Nephron progenitor cell (in vitro differentiated cells): ENCODE measurements at regions not wholly inside any gene's neighbourhood (a gene's known extent, or its start where the extent isn't known, plus 50 kb on each side); places are given as distances from the start of the nearest gene placed in this dataset.

ENCODE experiments used
- DNase-seq: peaks from one replicate; pipeline ENCODE4 v3.0.0; 2021
- H3K27ac Mint-ChIP-seq: 2 replicates; pipeline ENCODE4 v1.8.0; 2021; ENCODE audit warnings: mild to moderate bottlenecking, moderate library complexity, mixed read lengths
- H3K27me3 Mint-ChIP-seq: 2 replicates; pipeline ENCODE4 v1.8.0; 2021; ENCODE audit warnings: mild to moderate bottlenecking, low read depth, mixed read lengths; ENCODE audit not compliant: poor library complexity
- H3K36me3 Mint-ChIP-seq: 2 replicates; pipeline ENCODE4 v1.8.0; 2021; ENCODE audit warnings: low read depth, mixed read lengths
- H3K4me1 Mint-ChIP-seq: 2 replicates; pipeline ENCODE4 v1.8.0; 2021; ENCODE audit warnings: mixed read lengths
- H3K4me3 Mint-ChIP-seq: 2 replicates; pipeline ENCODE4 v1.8.0; 2021; ENCODE audit warnings: mild to moderate bottlenecking, moderate library complexity, mixed read lengths
- H3K9me3 Mint-ChIP-seq: 2 replicates; pipeline ENCODE4 v1.8.0; 2021; ENCODE audit warnings: mild to moderate bottlenecking, moderate library complexity, mixed read lengths
- TF ChIP-seq, protein P1 (sequence below): fragments of 200-600 bp; sonication (generic); IDR thresholded peaks from 2 replicates; pipeline ENCODE4 v1.5.0; 2021; ENCODE audit warnings: antibody characterized with exemption

DNA sequence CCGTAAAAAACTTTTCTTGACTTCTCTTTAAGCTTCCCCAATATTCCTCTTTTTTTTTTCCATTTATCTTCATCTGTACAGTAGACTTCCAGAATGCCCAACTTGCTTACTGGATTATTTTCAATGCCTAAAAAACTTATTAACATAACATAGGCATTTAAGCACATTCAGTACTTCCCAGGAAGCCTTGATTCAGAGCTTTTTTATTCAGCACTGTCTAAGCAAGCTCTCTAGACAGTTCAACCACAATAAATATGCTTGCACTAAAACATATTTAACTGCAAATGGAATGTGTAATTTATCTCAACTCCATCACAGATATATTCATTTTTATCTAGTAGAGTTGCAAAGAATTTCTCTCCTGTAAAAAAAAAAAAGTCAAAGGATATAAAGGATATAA, 997.8 kb downstream of the ARAP2 start:
- no peaks in the 10 kb centered on the region for H3K9me3 Mint-ChIP-seq
- H3K4me1 Mint-ChIP-seq = no peaks in the 10 kb centered on the region
- H3K27me3 Mint-ChIP-seq = no peaks in the 10 kb centered on the region
- H3K36me3 Mint-ChIP-seq = no peaks in the 10 kb centered on the region
- H3K4me3 Mint-ChIP-seq = no peak overlapping the region
- no peak for DNase-seq
- TF ChIP-seq, protein P1, sequence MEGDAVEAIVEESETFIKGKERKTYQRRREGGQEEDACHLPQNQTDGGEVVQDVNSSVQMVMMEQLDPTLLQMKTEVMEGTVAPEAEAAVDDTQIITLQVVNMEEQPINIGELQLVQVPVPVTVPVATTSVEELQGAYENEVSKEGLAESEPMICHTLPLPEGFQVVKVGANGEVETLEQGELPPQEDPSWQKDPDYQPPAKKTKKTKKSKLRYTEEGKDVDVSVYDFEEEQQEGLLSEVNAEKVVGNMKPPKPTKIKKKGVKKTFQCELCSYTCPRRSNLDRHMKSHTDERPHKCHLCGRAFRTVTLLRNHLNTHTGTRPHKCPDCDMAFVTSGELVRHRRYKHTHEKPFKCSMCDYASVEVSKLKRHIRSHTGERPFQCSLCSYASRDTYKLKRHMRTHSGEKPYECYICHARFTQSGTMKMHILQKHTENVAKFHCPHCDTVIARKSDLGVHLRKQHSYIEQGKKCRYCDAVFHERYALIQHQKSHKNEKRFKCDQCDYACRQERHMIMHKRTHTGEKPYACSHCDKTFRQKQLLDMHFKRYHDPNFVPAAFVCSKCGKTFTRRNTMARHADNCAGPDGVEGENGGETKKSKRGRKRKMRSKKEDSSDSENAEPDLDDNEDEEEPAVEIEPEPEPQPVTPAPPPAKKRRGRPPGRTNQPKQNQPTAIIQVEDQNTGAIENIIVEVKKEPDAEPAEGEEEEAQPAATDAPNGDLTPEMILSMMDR = no peak
- no peak overlapping the region for H3K27ac Mint-ChIP-seq

DNA sequence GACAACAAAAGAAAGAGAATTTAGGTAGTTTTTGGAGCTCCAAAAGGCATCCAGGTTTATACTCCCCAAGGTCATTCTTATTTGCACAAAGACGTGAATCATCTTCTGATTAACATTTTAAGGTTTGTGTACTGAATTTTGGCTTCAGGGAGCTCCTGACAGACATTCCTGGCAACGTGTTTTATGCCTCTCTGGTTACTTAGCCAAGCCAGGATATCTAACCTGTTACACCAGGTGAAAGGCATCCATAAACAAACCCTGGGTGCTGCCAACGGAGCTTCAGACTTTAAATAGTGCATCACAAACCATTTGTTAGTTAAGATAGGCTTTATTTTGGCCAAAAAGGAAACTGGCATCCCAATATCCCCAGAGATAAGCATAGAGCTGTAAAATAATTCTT, 997.3 kb downstream of the ARAP2 start:
- Mint-ChIP-seq H3K27me3 (no peaks in the 10 kb centered on the region), H3K4me3 (no peak overlapping the region), H3K36me3 (no peaks in the 10 kb centered on the region), H3K4me1 (no peaks in the 10 kb centered on the region), H3K9me3 (no peaks in the 10 kb centered on the region), H3K27ac (no peak overlapping the region)
- DNase-seq = no peak
- TF ChIP-seq, protein P1 = no peak

DNA sequence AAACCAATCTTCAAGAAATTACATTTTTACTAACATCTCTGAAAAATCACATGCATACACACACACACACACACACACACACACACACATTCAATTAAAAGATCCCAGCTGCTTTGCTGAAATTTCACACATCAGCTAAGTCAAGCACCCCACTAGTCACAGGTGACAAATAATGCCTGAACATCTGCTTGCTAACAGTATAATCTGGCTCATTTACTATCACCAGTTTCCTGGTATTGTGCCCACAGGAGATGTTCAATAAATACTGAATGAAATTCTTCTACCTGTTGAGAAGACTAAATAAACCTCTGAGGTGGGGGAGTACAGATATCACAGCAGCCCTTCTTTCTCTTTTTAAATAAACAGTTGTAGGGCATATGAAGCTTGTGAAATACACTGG, 994.0 kb downstream of the ARAP2 start:
- Mint-ChIP-seq H3K9me3 (no peaks in the 10 kb centered on the region), H3K4me3 (no peak overlapping the region), H3K27ac (no peak overlapping the region), H3K4me1 (no peaks in the 10 kb centered on the region), H3K27me3 (no peaks in the 10 kb centered on the region), H3K36me3 (no peaks in the 10 kb centered on the region)
- TF ChIP-seq, protein P1 = no peak
- no peak for DNase-seq

DNA sequence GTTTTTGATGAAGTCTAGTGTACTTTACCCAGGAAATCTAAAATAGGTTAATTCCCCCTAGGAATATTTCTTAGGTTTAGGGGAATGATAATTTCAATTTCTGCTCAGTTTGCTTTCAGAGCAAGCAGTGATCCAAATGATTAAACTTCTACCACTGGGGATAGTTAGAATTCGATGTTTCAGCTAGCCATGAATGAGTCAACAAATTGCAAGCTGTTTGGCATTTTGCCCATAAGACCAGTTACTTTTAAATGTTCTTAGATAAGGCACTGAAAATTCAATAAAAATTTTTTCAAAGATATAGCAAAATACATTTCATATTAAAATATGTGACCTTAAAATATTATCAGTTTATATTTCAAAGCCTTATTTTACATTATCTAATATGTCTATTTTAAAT, 993.6 kb downstream of the ARAP2 start:
- no peaks in the 10 kb centered on the region for H3K27me3 Mint-ChIP-seq
- H3K27ac Mint-ChIP-seq = no peak overlapping the region
- H3K4me3 Mint-ChIP-seq = no peak overlapping the region
- H3K4me1 Mint-ChIP-seq = no peaks in the 10 kb centered on the region
- DNase-seq = no peak
- no peaks in the 10 kb centered on the region for H3K9me3 Mint-ChIP-seq
- H3K36me3 Mint-ChIP-seq = no peaks in the 10 kb centered on the region
- TF ChIP-seq, protein P1 = no peak

DNA sequence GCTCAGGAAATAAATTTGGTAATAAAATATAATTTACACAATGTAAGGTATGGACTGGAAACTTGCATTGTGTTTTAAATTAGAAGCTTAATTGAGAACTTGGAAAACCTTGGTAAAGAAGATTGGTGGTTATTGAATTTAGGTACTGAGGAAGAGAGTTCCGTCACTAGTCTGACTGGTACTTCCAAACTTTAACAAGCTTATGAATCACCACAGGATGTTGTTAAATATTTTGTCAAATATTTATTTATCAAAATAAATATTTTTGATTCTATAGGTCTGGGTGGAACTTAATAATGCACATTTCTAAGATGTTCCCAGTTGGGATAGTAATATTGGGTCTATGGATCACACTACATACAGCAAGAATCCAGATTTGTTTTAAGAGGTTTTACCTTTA, 992.2 kb downstream of the ARAP2 start:
- no peak for DNase-seq
- Mint-ChIP-seq H3K36me3 (no peaks in the 10 kb centered on the region), H3K27ac (no peak overlapping the region), H3K4me3 (no peak overlapping the region), H3K4me1 (no peaks in the 10 kb centered on the region), H3K9me3 (no peaks in the 10 kb centered on the region), H3K27me3 (no peaks in the 10 kb centered on the region)
- TF ChIP-seq, protein P1 = no peak

DNA sequence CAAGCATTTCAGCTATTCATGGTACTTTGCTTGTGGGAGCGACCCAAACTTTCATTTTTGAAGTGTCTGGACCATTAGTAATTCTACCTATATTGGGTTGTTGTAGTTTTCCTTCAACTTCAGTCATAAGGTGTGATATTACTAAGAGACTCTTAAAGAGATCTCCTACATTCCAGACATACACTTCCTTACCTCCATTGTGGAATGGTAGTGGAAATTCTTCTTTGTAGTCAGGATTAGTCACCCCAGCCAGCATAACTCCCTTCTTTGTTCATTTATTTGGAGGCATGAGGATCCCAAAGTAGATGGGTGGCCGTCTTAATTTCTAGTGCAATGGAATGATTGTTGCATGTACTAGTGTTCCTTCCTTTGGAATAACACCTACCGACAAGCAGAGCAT, 991.4 kb downstream of the ARAP2 start:
- H3K4me3 Mint-ChIP-seq = no peak overlapping the region
- no peaks in the 10 kb centered on the region for H3K36me3 Mint-ChIP-seq
- H3K27me3 Mint-ChIP-seq = no peaks in the 10 kb centered on the region
- no peaks in the 10 kb centered on the region for H3K4me1 Mint-ChIP-seq
- H3K27ac Mint-ChIP-seq = no peak overlapping the region
- TF ChIP-seq, protein P1 = no peak
- H3K9me3 Mint-ChIP-seq = no peaks in the 10 kb centered on the region
- no peak for DNase-seq
